NB4 (cell line): ENCODE measurements at regions not wholly inside any gene's neighbourhood (a gene's known extent, or its start where the extent isn't known, plus 50 kb on each side); places are given as distances from the start of the nearest gene placed in this dataset.

Source experiments
- DNase-seq: peaks from one replicate; pipeline ENCODE4 v3.0.0; 2010; ENCODE audit warnings: low read depth
- H3K4me3 ChIP-seq: one replicate; pipeline ENCODE4 v1.5.1; 2011; ENCODE audit warnings: mild to moderate bottlenecking, low read depth, low read length, moderate library complexity
- CTCF ChIP-seq: IDR thresholded peaks from one replicate; pipeline ENCODE4 v1.5.1; 2012; ENCODE audit warnings: low read depth, low read length
- MYC ChIP-seq: IDR thresholded peaks from 2 replicates; pipeline ENCODE4 v1.6.1; 2011; ENCODE audit warnings: low read depth, low read length
- POLR2A ChIP-seq: IDR thresholded peaks from 2 replicates; pipeline ENCODE4 v1.6.1; 2011; ENCODE audit warnings: mild to moderate bottlenecking; ENCODE audit not compliant: insufficient read length; ENCODE audit errors: extremely low read depth
- TF ChIP-seq, protein P1 (sequence below): IDR thresholded peaks from 2 replicates; pipeline ENCODE4 v1.6.1; 2011; ENCODE audit warnings: low read depth, low read length

DNA sequence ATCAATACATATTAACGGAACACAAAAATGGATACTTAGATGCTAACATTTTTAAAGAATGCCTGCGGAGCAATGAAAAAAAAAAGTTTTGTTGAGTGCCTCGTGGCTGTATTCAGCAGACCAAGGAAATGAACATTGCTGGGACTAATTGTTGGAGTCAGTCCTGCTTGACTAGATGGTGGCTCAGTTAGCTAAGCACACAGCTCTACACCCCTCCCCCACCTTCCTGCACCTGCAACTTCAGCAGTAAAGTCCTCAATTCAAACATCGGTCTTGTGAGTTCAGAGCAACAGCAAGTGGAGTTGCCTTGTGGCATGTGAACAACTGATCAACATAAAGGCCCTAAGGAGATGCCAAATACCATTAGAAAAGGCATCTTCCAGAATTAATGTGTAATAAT lies 326.0 kb upstream of the NPSR1 start:
- TF ChIP-seq CTCF (no peak), MYC (no peak), POLR2A (no peak)
- TF ChIP-seq, protein P1, sequence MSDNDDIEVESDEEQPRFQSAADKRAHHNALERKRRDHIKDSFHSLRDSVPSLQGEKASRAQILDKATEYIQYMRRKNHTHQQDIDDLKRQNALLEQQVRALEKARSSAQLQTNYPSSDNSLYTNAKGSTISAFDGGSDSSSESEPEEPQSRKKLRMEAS = no peak
- H3K4me3 ChIP-seq = no peak overlapping the region
- DNase-seq = no peak

- no peak for DNase-seq
- no peak overlapping the region for H3K4me3 ChIP-seq
- TF ChIP-seq, protein P1 = no peak
- no peak for TF ChIP-seq MYC
- TF ChIP-seq CTCF = no peak
- no peak for TF ChIP-seq POLR2A
Measured at GRCh38 chr7:34333184-34333583, 324.8 kb upstream of the NPSR1 start.

DNA sequence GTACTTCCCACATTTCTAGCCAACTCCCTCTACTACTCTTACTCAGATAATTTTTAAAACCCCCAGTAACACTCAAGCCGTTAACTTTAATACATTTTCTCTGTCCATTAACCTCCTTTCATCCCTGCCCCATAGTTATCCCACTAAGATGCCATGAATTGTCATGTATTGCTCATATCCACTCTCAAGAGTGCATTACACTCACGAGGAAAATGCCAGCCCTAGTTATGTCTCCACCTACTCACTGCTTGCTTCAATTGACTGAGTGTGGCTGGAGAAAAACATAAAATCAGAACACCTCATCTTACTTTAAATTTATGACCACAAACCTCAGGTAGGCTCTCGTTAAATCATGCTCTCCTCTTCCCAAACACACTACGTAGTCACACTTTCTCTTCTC lies 324.1 kb upstream of the NPSR1 start:
- DNase-seq = no peak
- no peak for TF ChIP-seq CTCF
- TF ChIP-seq POLR2A = no peak
- no peak for TF ChIP-seq MYC
- TF ChIP-seq, protein P1 = no peak
- no peak overlapping the region for H3K4me3 ChIP-seq

DNA sequence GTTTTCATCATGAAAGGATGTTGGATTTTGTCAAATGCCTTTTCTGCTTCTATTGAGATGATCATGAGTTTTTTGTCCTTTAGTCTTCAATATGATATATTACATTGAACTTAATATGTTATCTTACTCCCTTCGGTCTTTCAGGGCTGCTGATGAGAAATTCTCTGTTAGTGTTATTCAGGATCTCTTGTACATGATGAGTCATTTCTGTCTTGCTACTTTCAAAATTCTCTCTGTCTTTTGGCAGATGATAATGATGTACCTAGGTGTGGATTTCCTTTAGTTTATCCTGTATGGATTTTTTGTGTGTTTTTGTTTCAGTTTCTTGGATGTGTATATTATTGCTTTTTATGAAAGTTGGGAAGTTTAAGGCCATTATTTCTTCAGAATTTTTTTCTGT lies 320.9 kb upstream of the NPSR1 start:
- no peak for DNase-seq
- TF ChIP-seq MYC (no peak), POLR2A (no peak), CTCF (no peak)

GRCh38 chr7:34338961-34339526 lies 319.0 kb upstream of the NPSR1 start:
- H3K4me3 ChIP-seq = no peak overlapping the region
- TF ChIP-seq POLR2A (no peak), MYC (no peak), CTCF (no peak)
- TF ChIP-seq, protein P1 = no peak
- DNase-seq = no peak

More for the DNA sequence above, 320.9 kb upstream of the NPSR1 start:
- H3K4me3 ChIP-seq = no peak overlapping the region

DNA sequence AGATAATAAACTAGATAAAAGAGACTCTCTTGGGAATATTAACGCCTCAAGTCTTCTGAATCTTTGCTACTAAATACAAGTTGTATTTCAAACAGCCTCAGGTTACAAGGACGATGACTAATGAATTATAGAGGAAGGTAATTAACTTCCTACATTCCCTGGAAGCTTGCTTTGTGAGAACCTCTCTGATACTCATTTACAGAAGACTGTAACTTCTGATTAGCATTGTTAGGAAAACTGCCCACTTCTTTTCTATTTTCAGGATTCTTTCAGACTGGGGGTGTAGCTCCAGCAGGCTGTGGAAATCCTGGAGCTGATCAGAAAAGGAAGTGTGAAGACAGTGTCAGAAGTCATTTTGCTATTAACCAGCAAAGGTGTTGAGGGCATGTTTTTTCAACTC lies 316.7 kb upstream of the NPSR1 start:
- DNase-seq = no peak
- TF ChIP-seq POLR2A (no peak), CTCF (no peak), MYC (no peak)
- TF ChIP-seq, protein P1 = no peak
- no peak overlapping the region for H3K4me3 ChIP-seq
